ENCODE measurements at regions not wholly inside any gene's neighbourhood (a gene's known extent, or its start where the extent isn't known, plus 50 kb on each side); places are given as distances from the start of the nearest gene placed in this dataset.

GRCh38 chr2:54401554-54401953, 54.6 kb upstream of the SPTBN1 start:
- H3K36me3 Mint-ChIP-seq = no peaks in the 10 kb centered on the region
- H3K4me3 Mint-ChIP-seq = no peak overlapping the region
- intact Hi-C loops (cut with micrococcal nuclease) = no loop called here
- H3K9me3 Mint-ChIP-seq = no peaks in the 10 kb centered on the region
- H3K27me3 Mint-ChIP-seq = no peaks in the 10 kb centered on the region
- ChIA-PET CTCF (no interaction called here), POLR2A (no interaction called here)
- H3K4me1 Mint-ChIP-seq (ENCODE audit: low read depth) = peaks cover 10% of the 10 kb centered on the region
- H3K27ac Mint-ChIP-seq = no peak overlapping the region
- no peak for DNase-seq

GRCh38 chr2:54402350-54402749, 53.8 kb upstream of the SPTBN1 start:
- no peak for DNase-seq
- Mint-ChIP-seq H3K9me3 (no peaks in the 10 kb centered on the region), H3K27ac (no peak overlapping the region), H3K4me1 (ENCODE audit: low read depth) (peaks cover 10% of the 10 kb centered on the region), H3K36me3 (no peaks in the 10 kb centered on the region), H3K4me3 (no peak overlapping the region), H3K27me3 (no peaks in the 10 kb centered on the region)
- intact Hi-C loops (cut with micrococcal nuclease) = no loop called here
- ChIA-PET POLR2A (no interaction called here), CTCF (no interaction called here)

DNA sequence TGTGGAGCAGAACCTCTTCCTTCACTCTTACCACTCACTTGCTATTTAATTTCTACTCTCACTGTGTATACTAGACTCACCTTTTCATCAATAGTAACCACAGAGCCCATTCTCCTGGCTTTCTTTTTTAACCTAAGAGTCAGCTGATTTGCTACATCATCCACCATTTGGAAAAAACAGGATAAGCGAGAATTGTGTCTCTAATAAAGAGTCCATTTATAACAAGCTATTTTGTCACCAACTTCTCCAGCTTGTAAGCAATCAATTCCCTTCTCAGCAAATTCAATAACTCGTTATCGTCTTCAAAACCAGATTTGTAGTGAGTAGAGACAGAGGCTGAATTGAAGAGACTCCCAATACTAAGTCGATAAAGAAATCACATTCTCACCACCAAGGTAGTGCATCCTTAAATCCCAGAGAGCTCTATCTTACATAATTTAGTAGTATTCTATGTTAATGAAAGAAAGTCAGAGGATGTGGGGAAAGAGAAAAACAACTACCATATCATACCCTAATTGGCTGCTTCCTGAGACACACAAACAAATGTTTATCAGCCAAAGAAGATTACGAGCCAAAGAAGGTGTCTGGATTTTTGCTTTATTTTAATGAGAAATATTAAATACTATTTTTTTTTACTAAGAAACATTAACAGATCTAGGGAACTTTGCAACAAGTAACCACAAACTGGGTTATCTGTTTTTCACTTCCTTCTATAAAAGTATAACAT, 52.5 kb upstream of the SPTBN1 start:
- POLR2A ChIA-PET = no interaction called here
- peaks cover 10% of the 10 kb centered on the region for H3K4me1 Mint-ChIP-seq (ENCODE audit: low read depth)
- no peak overlapping the region for H3K27ac Mint-ChIP-seq
- intact Hi-C loops (cut with micrococcal nuclease) = no loop called here
- DNase-seq = no peak
- no peaks in the 10 kb centered on the region for H3K27me3 Mint-ChIP-seq
- no peaks in the 10 kb centered on the region for H3K36me3 Mint-ChIP-seq
- H3K9me3 Mint-ChIP-seq = no peaks in the 10 kb centered on the region
- CTCF ChIA-PET = no interaction called here
- no peak overlapping the region for H3K4me3 Mint-ChIP-seq

DNA sequence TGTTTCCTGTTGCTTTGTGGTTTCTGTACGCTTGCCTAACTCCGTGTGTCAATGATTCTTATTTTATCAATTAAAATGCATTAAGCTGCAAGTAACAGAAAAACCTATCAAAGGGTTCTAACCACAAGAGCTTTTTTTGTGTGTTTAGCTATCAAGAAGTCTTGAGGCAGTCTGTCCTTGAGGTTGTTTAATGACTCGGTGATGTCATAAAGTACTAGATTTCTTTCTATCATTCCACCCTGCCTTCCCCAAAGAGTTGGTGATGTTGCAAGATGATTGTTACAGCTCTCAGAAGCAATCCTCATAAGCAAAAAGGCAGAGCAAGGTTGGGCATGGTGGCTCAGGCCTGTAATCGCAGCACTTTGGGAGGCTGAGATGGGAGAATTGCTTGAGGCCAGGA, 51.9 kb upstream of the SPTBN1 start:
- DNase-seq = no peak
- Mint-ChIP-seq H3K9me3 (no peaks in the 10 kb centered on the region), H3K27ac (no peak overlapping the region), H3K36me3 (no peaks in the 10 kb centered on the region), H3K27me3 (no peaks in the 10 kb centered on the region), H3K4me1 (ENCODE audit: low read depth) (peaks cover 10% of the 10 kb centered on the region), H3K4me3 (no peak overlapping the region)
- CTCF ChIA-PET = no interaction called here
- intact Hi-C loops (cut with micrococcal nuclease) = no loop called here
- POLR2A ChIA-PET = no interaction called here

GRCh38 chr2:54406031-54406430, 50.1 kb upstream of the SPTBN1 start:
- Mint-ChIP-seq H3K36me3 (no peaks in the 10 kb centered on the region), H3K9me3 (no peaks in the 10 kb centered on the region), H3K27ac (no peak overlapping the region), H3K4me1 (ENCODE audit: low read depth) (peaks cover 10% of the 10 kb centered on the region), H3K4me3 (no peak overlapping the region), H3K27me3 (peaks cover 4% of the 10 kb centered on the region)
- intact Hi-C loops (cut with micrococcal nuclease) = no loop called here
- ChIA-PET CTCF (no interaction called here), POLR2A (no interaction called here)
- no peak for DNase-seq

Data from activated CD4-positive, alpha-beta memory T cell treated with anti-CD3 and anti-CD28 coated beads for 36 hours (primary cell).